Activated T-helper 2 cell treated with anti-CD3 and anti-CD28 coated beads, Interferon-gamma antibody, Interleukin-2, Interleukin-4, amounts not matched to agents 10 μg/mL and 5 μg/mL and 100 μg/mL, durations not matched to agents 14 hours and 24 hours and 36 hours (primary cell): ENCODE measurements at regions not wholly inside any gene's neighbourhood (a gene's known extent, or its start where the extent isn't known, plus 50 kb on each side); places are given as distances from the start of the nearest gene placed in this dataset.

Source experiments
- DNase-seq: peaks from one replicate; pipeline ENCODE4 v3.0.0; 2021; ENCODE audit warnings: low spot score
- H3K27ac Mint-ChIP-seq: one replicate; pipeline ENCODE4 v1.8.0; 2021; ENCODE audit warnings: mixed read lengths
- H3K27me3 Mint-ChIP-seq: one replicate; pipeline ENCODE4 v1.8.0; 2021; ENCODE audit warnings: low read depth, mixed read lengths
- H3K36me3 Mint-ChIP-seq: one replicate; pipeline ENCODE4 v1.8.0; 2021; ENCODE audit warnings: low read depth, mixed read lengths
- H3K4me1 Mint-ChIP-seq: one replicate; pipeline ENCODE4 v1.8.0; 2021; ENCODE audit warnings: low read depth, mixed read lengths
- H3K4me3 Mint-ChIP-seq: one replicate; pipeline ENCODE4 v1.8.0; 2021; ENCODE audit warnings: low read depth, mild to moderate bottlenecking, moderate library complexity, mixed read lengths
- H3K9me3 Mint-ChIP-seq: one replicate; pipeline ENCODE4 v1.8.0; 2021; ENCODE audit warnings: mixed read lengths
- intact Hi-C: fragments of 100-400 bp; cut with micrococcal nuclease; formaldehyde crosslinking; loops from one replicate; pipeline ENCODE4 v1.15.1; 2023

DNA sequence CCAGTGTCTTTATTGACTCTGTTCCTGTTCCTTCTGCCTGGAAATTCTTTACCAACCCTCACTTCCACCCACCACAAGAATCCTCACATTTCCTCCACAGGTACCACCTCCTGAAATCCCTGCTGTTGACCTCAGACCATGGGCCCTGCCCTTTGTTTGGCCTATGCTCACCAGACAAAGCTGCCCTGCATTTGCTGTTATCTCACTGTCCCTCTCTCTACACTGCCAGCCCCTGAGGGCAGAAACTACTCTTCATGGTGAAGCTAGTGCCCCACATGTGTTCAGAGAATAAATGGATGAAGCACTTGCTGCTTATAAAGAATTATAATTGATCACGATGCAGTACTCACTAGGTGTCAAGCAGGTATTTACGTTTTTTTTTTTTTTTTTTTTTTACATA is 608.4 kb downstream of the TSN start:
- H3K27me3 Mint-ChIP-seq: no peaks in the 10 kb centered on the region
- H3K36me3 Mint-ChIP-seq: no peaks in the 10 kb centered on the region
- H3K27ac Mint-ChIP-seq: no peak overlapping the region
- intact Hi-C loops: no loop called here
- H3K4me3 Mint-ChIP-seq: no peak overlapping the region
- DNase-seq: no peak
- H3K9me3 Mint-ChIP-seq: no peaks in the 10 kb centered on the region
- H3K4me1 Mint-ChIP-seq: no peaks in the 10 kb centered on the region

DNA sequence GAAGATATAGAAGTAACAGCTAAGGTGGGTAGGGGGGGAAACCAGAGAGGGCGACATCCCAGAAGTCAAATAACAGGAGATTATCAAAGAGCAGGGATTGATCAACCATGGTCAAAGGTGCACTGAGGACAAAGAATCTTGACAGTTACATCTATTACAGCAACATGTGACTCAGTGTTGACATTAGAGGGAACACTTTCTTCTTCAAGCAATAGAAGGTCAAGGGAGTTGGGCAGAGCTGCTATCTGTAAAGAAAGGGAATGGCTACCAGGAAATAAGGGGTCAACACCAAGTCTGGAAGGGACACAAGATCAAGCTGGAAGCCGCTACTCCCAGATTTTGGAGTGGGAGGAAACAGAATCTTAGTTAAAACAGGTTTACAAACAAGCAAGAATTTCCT is 611.0 kb downstream of the TSN start:
- Mint-ChIP-seq H3K4me3 (no peak overlapping the region), H3K9me3 (no peaks in the 10 kb centered on the region)

DNA sequence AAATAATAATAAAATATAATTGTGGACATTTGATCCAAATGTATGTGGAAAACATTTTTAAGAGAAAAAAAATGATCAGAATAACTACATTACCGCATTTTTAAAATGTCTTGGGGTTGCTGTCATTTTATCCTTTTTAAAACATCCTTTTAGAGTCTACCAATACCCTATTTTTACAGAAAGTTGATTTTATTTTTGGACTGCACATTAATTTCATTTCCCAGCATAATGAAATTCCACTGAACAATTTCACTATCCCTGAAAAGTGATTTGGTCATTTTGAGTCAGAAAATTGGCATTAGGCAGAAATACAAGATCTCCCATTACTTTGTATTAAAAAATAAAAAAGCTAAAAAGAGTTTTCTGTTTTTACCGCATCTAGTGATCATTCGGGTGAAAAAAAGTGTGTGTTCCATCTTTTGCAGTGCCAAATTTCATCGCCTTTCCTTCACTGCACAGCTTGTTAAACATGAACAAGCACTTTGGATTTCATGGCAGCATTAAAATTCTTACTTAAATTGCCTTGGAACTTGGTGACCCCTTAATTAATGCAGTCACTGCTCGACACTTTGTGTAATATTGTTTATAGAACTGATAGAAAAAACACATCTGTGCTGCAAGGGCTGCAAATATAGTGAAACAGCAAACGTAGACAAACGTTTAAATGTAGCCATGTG is 611.7 kb downstream of the TSN start:
- Mint-ChIP-seq H3K27me3 (no peaks in the 10 kb centered on the region), H3K27ac (no peak overlapping the region), H3K36me3 (no peaks in the 10 kb centered on the region), H3K4me1 (no peaks in the 10 kb centered on the region), H3K9me3 (peaks cover 2% of the 10 kb centered on the region), H3K4me3 (no peak overlapping the region)
- intact Hi-C loops: no loop called here
- DNase-seq: no peak

More for the DNA sequence above, 611.0 kb downstream of the TSN start:
- H3K36me3 Mint-ChIP-seq: no peaks in the 10 kb centered on the region
- DNase-seq: no peak
- H3K27ac Mint-ChIP-seq: no peak overlapping the region
- no peaks in the 10 kb centered on the region for H3K27me3 Mint-ChIP-seq
- intact Hi-C loops: no loop called here
- no peaks in the 10 kb centered on the region for H3K4me1 Mint-ChIP-seq

GRCh38 chr2:122367646-122368010 is 612.2 kb downstream of the TSN start:
- no peak for DNase-seq
- H3K27me3 Mint-ChIP-seq: no peaks in the 10 kb centered on the region
- no peaks in the 10 kb centered on the region for H3K4me1 Mint-ChIP-seq
- no peak overlapping the region for H3K4me3 Mint-ChIP-seq
- no peaks in the 10 kb centered on the region for H3K36me3 Mint-ChIP-seq
- intact Hi-C loops: no loop called here
- H3K9me3 Mint-ChIP-seq: peaks cover 6% of the 10 kb centered on the region
- no peak overlapping the region for H3K27ac Mint-ChIP-seq

- Mint-ChIP-seq H3K4me3 (no peak overlapping the region), H3K27ac (no peak overlapping the region), H3K9me3 (peaks cover 11% of the 10 kb centered on the region), H3K36me3 (no peaks in the 10 kb centered on the region), H3K27me3 (no peaks in the 10 kb centered on the region), H3K4me1 (no peaks in the 10 kb centered on the region)
- DNase-seq: no peak
- intact Hi-C loops: no loop called here
Observed at GRCh38 chr2:122368576-122369243, 613.3 kb downstream of the TSN start.

DNA sequence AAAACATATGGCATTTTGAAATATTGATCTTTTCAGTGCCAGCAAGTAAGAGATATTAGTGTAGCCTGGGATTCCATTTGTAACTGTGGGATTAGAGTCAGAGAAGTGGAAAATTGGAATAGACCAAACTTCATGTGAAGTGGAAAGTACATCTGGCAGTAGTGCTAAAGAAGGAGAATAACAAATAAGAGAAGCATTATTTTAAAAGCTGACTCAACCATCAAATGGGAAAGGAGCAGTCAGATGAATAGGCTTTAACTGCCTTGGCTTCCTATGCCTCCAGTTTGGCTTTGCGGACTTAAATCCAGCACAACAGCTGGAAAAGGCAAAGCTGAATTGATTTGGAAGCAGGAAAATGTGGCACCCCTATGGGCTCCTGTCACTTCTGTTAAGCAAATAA is 623.1 kb downstream of the TSN start:
- Mint-ChIP-seq H3K4me1 (no peaks in the 10 kb centered on the region), H3K36me3 (no peaks in the 10 kb centered on the region), H3K27me3 (no peaks in the 10 kb centered on the region), H3K4me3 (no peak overlapping the region), H3K27ac (no peak overlapping the region), H3K9me3 (peaks cover under 1% of the 10 kb centered on the region)
- DNase-seq: no peak
- intact Hi-C loops: no loop called here

DNA sequence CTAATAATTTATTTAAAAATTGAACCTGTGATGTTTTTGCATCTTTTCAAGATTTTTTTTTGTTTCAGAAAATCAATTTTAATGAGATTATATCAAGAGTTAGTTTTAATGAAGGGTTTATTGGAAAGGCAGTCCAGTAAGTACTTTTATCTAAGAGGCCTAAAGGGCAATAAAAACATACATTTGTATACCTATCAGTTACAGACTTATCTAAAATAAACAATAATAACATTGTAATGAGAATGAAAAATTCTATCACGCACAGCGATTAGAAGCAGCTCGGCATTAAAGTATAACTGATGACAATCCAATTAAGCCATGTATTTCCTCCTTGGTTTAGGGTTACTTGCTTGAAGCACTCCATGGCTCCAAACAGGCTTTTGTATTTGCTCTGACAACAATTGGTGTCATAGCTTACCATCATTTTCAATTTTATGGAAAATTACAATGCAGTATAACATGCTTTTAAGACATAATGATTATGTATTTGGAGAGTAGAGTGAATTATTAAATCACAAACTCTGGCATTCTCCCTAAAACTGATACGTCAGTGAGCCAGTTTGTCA is 629.4 kb downstream of the TSN start:
- H3K9me3 Mint-ChIP-seq: peaks cover 18% of the 10 kb centered on the region
- H3K36me3 Mint-ChIP-seq: no peaks in the 10 kb centered on the region
- no peaks in the 10 kb centered on the region for H3K27me3 Mint-ChIP-seq
- no peak for DNase-seq
- no peak overlapping the region for H3K27ac Mint-ChIP-seq
- H3K4me3 Mint-ChIP-seq: no peak overlapping the region
- H3K4me1 Mint-ChIP-seq: no peaks in the 10 kb centered on the region
- intact Hi-C loops: no loop called here

DNA sequence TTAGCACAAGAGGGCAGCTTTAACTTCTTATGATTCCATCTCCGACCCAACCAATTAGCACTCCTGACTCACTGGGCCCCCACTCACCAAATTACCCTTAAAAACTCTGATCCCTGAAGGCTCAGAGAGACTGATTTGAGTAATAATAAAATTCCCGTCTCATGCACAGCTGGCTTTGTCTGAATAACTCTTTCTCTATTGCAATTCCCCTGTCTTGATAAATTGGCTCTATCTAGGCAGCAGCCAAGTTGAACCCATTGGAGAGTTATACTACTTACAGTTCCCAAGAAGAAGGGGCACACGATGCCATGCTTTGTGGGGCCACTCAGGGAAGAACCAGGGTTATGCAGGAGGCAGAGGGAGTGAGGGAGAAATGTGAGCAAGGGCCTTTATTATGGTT is 632.8 kb downstream of the TSN start:
- no peak overlapping the region for H3K27ac Mint-ChIP-seq
- DNase-seq: no peak
- intact Hi-C loops: no loop called here
- no peaks in the 10 kb centered on the region for H3K4me1 Mint-ChIP-seq
- peaks cover 18% of the 10 kb centered on the region for H3K9me3 Mint-ChIP-seq
- H3K27me3 Mint-ChIP-seq: no peaks in the 10 kb centered on the region
- H3K36me3 Mint-ChIP-seq: no peaks in the 10 kb centered on the region
- H3K4me3 Mint-ChIP-seq: no peak overlapping the region

- no peak for DNase-seq
- no peaks in the 10 kb centered on the region for H3K27me3 Mint-ChIP-seq
- no peaks in the 10 kb centered on the region for H3K36me3 Mint-ChIP-seq
- no peak overlapping the region for H3K4me3 Mint-ChIP-seq
- intact Hi-C loops: no loop called here
- no peak overlapping the region for H3K27ac Mint-ChIP-seq
- H3K9me3 Mint-ChIP-seq: peaks cover 18% of the 10 kb centered on the region
- H3K4me1 Mint-ChIP-seq: no peaks in the 10 kb centered on the region
Observed at GRCh38 chr2:122389694-122390093, 634.2 kb downstream of the TSN start.

DNA sequence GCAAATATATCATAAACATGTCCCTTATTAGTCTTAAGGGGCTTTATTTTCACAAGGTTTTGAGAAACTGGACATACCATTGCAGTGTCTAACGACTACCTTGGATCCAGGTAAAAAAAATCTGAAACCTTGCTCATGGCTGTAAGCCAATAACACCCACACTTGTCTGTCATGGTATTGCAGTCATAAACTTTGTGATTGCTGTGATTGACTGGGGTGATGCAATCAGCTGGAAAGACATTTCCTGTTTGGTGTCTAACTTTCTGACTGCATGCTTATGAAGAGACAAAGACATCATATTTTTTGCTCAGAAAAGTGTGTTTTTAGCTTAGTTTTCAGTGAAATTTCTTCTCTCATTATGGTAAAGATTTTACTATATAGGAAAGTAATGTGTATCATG is 635.0 kb downstream of the TSN start:
- Mint-ChIP-seq H3K36me3 (no peaks in the 10 kb centered on the region), H3K4me3 (no peak overlapping the region), H3K27me3 (no peaks in the 10 kb centered on the region), H3K9me3 (peaks cover 18% of the 10 kb centered on the region), H3K4me1 (no peaks in the 10 kb centered on the region), H3K27ac (no peak overlapping the region)
- intact Hi-C loops: no loop called here
- no peak for DNase-seq

- Mint-ChIP-seq H3K9me3 (peaks cover 18% of the 10 kb centered on the region), H3K4me3 (no peak overlapping the region), H3K27ac (no peak overlapping the region), H3K36me3 (no peaks in the 10 kb centered on the region), H3K4me1 (no peaks in the 10 kb centered on the region), H3K27me3 (no peaks in the 10 kb centered on the region)
- intact Hi-C loops: no loop called here
- DNase-seq: no peak
Observed at GRCh38 chr2:122391726-122392125, 636.3 kb downstream of the TSN start.

GRCh38 chr2:122395687-122396086 is 640.2 kb downstream of the TSN start:
- H3K4me1 Mint-ChIP-seq: no peaks in the 10 kb centered on the region
- H3K27ac Mint-ChIP-seq: no peak overlapping the region
- H3K4me3 Mint-ChIP-seq: no peak overlapping the region
- H3K36me3 Mint-ChIP-seq: no peaks in the 10 kb centered on the region
- no peaks in the 10 kb centered on the region for H3K27me3 Mint-ChIP-seq
- no peaks in the 10 kb centered on the region for H3K9me3 Mint-ChIP-seq
- intact Hi-C loops: no loop called here
- no peak for DNase-seq

- Mint-ChIP-seq H3K27me3 (no peaks in the 10 kb centered on the region), H3K36me3 (no peaks in the 10 kb centered on the region), H3K4me3 (no peak overlapping the region), H3K4me1 (no peaks in the 10 kb centered on the region), H3K9me3 (peaks cover 11% of the 10 kb centered on the region), H3K27ac (no peak overlapping the region)
- no peak for DNase-seq
- intact Hi-C loops: no loop called here
Observed at GRCh38 chr2:122411231-122411630, 655.8 kb downstream of the TSN start.
